H9 (cell line): ENCODE measurements at regions not wholly inside any gene's neighbourhood (a gene's known extent, or its start where the extent isn't known, plus 50 kb on each side); places are given as distances from the start of the nearest gene placed in this dataset.

ENCODE experiments used
- DNase-seq: peaks from one replicate; pipeline ENCODE4 v3.0.0-alpha.2; 2017
- H2AFZ ChIP-seq: one replicate; pipeline ENCODE4 v1.6.1; 2013; ENCODE audit warnings: mild to moderate bottlenecking, low read length, control low read depth, moderate library complexity
- H2AK5ac ChIP-seq: 2 replicates; pipeline ENCODE4 v1.6.1; 2013; ENCODE audit warnings: low read length, control low read depth, mixed read lengths; ENCODE audit not compliant: insufficient read length
- H2BK120ac ChIP-seq: one replicate; pipeline ENCODE4 v1.6.1; 2013; ENCODE audit warnings: low read depth, mild to moderate bottlenecking, low read length, control low read depth, inconsistent platforms; ENCODE audit not compliant: poor library complexity, severe bottlenecking
- H2BK12ac ChIP-seq: 2 replicates; pipeline ENCODE4 v1.6.1; 2013; ENCODE audit warnings: low read length, control low read depth, mixed read lengths, low read depth; ENCODE audit not compliant: insufficient read length
- H2BK15ac ChIP-seq: 2 replicates; pipeline ENCODE4 v1.6.1; 2013; ENCODE audit warnings: low read depth, low read length, control low read depth
- H2BK20ac ChIP-seq: one replicate; pipeline ENCODE4 v1.6.1; 2013; ENCODE audit warnings: low read depth, mild to moderate bottlenecking, low read length, control low read depth, inconsistent platforms; ENCODE audit not compliant: poor library complexity, severe bottlenecking
- H2BK5ac ChIP-seq: 2 replicates; pipeline ENCODE4 v1.6.1; 2013; ENCODE audit warnings: low read length, control low read depth, mixed read lengths; ENCODE audit not compliant: insufficient read length
- H3K14ac ChIP-seq: 2 replicates; pipeline ENCODE4 v1.6.1; 2013; ENCODE audit warnings: low read length, control low read depth; ENCODE audit not compliant: insufficient read depth
- H3K18ac ChIP-seq: 2 replicates; pipeline ENCODE4 v1.6.1; 2013; ENCODE audit warnings: low read depth, mild to moderate bottlenecking, mixed read lengths, low read length, control low read depth; ENCODE audit not compliant: insufficient read length
- H3K23ac ChIP-seq: 2 replicates; pipeline ENCODE4 v1.6.1; 2013; ENCODE audit warnings: low read length, control low read depth, mixed read lengths, low read depth; ENCODE audit not compliant: insufficient read length
- H3K23me2 ChIP-seq: 2 replicates; pipeline ENCODE4 v1.6.1; 2013; ENCODE audit warnings: low read depth, mild to moderate bottlenecking, mixed read lengths, low read length, control low read depth; ENCODE audit not compliant: insufficient read length, poor library complexity, severe bottlenecking
- H3K27ac ChIP-seq: 2 replicates; pipeline ENCODE4 v1.5.1; 2013; ENCODE audit warnings: low read length, control low read depth, mixed read lengths, low read depth; ENCODE audit not compliant: insufficient read length
- H3K27me3 ChIP-seq: 2 replicates; pipeline ENCODE4 v1.6.1; 2013; ENCODE audit warnings: low read length, control low read depth, inconsistent platforms; ENCODE audit not compliant: insufficient read depth
- H3K4ac ChIP-seq: 2 replicates; pipeline ENCODE4 v1.6.1; 2013; ENCODE audit warnings: low read depth, mild to moderate bottlenecking, control low read depth, inconsistent platforms, low read length, moderate library complexity
- H3K4me1 ChIP-seq: 2 replicates; pipeline ENCODE4 v1.6.1; 2013; ENCODE audit warnings: low read length, control low read depth, inconsistent platforms; ENCODE audit not compliant: insufficient read depth
- H3K4me2 ChIP-seq: 2 replicates; pipeline ENCODE4 v1.6.1; 2013; ENCODE audit warnings: low read length, control low read depth, mixed read lengths; ENCODE audit not compliant: insufficient read length, insufficient read depth
- H3K56ac ChIP-seq: 2 replicates; pipeline ENCODE4 v1.6.1; 2013; ENCODE audit warnings: low read depth, mild to moderate bottlenecking, mixed read lengths, low read length, control low read depth; ENCODE audit not compliant: insufficient read length
- H3K79me1 ChIP-seq: 2 replicates; pipeline ENCODE4 v1.6.1; 2013; ENCODE audit warnings: low read depth, mild to moderate bottlenecking, moderate library complexity, low read length, control low read depth, inconsistent platforms; ENCODE audit not compliant: insufficient read depth, poor library complexity, severe bottlenecking
- H3K79me2 ChIP-seq: 2 replicates; pipeline ENCODE4 v1.6.1; 2013; ENCODE audit warnings: low read length, control low read depth, inconsistent platforms; ENCODE audit not compliant: insufficient read depth
- H3K9ac ChIP-seq: 2 replicates; pipeline ENCODE4 v1.6.1; 2013; ENCODE audit warnings: low read length, control low read depth, mixed read lengths; ENCODE audit not compliant: insufficient read length; ENCODE audit errors: extremely low read depth
- H3K9me3 ChIP-seq: one replicate; pipeline ENCODE4 v1.6.1; 2013; ENCODE audit warnings: low read depth, low read length, inconsistent platforms; ENCODE audit not compliant: control insufficient read depth
- H3T11ph ChIP-seq: one replicate; pipeline ENCODE4 v1.6.1; 2013; ENCODE audit warnings: mild to moderate bottlenecking, low read length, control low read depth, inconsistent platforms
- H4K20me1 ChIP-seq: one replicate; pipeline ENCODE4 v1.6.1; 2013; ENCODE audit not compliant: control insufficient read depth, insufficient read length, insufficient read depth
- H4K5ac ChIP-seq: 2 replicates; pipeline ENCODE4 v1.6.1; 2013; ENCODE audit warnings: low read depth, mild to moderate bottlenecking, mixed read lengths, low read length, control low read depth; ENCODE audit not compliant: insufficient read length
- H4K8ac ChIP-seq: replicated peaks from 2 replicates; pipeline ENCODE4 v1.6.1; 2013; ENCODE audit warnings: low read length, control low read depth, mixed read lengths, low read depth; ENCODE audit not compliant: insufficient read length
- H4K91ac ChIP-seq: 2 replicates; pipeline ENCODE4 v1.6.1; 2013; ENCODE audit warnings: low read depth, mild to moderate bottlenecking, moderate library complexity, mixed read lengths, low read length, control low read depth; ENCODE audit not compliant: insufficient read length
- H3K27ac Mint-ChIP-seq, 3 experiments: 2 replicates in 2 of 3; 3 replicates in 1 of 3; pipeline ENCODE4 v1.8.0; 2020 to 2021; ENCODE audit warnings: mixed read lengths in 3 of 3, mild to moderate bottlenecking in 1 of 3, moderate library complexity in 1 of 3
- H3K27me3 Mint-ChIP-seq: 2 replicates; pipeline ENCODE4 v1.8.0; 2021; ENCODE audit warnings: low read depth, mild to moderate bottlenecking, moderate library complexity, mixed read lengths
- H3K36me3 Mint-ChIP-seq, 3 experiments: 2 replicates in 2 of 3; 3 replicates in 1 of 3; pipeline ENCODE4 v1.8.0; 2020 to 2021; ENCODE audit warnings: low read depth in 3 of 3, mixed read lengths in 3 of 3; ENCODE audit not compliant: insufficient read depth in 1 of 3
- H3K4me1 Mint-ChIP-seq, 2 experiments: 2 replicates each; pipeline ENCODE4 v1.8.0; 2020; ENCODE audit warnings: mixed read lengths in 2 of 2
- H3K4me3 Mint-ChIP-seq, 2 experiments: 2 replicates in 1 of 2; 3 replicates in 1 of 2; pipeline ENCODE4 v1.8.0; 2020 to 2021; ENCODE audit warnings: mild to moderate bottlenecking in 2 of 2, mixed read lengths in 2 of 2, moderate library complexity in 1 of 2
- H3K9me3 Mint-ChIP-seq, 2 experiments: 2 replicates in 1 of 2; 3 replicates in 1 of 2; pipeline ENCODE4 v1.8.0; 2020; ENCODE audit warnings: mild to moderate bottlenecking in 2 of 2, mixed read lengths in 2 of 2, moderate library complexity in 1 of 2
- WGBS: extraction: QIAGEN DNeasy Blood & Tissue Kit; methylation state at CpG from one replicate; pipeline ENCODE4 v1.1.7; 2013; ENCODE audit warnings: missing lambda C conversion rate, low lambda C conversion rate, mixed read lengths; ENCODE audit not compliant: insufficient read length; ENCODE audit errors: extremely low coverage; 5-methylcytosine and 5-hydroxymethylcytosine counted together
- TF ChIP-seq, protein P1 (sequence below): fragments of 200-600 bp; sonication (generic); conservative IDR thresholded peaks from 3 replicates; pipeline ENCODE4 v1.8.0; 2021; ENCODE audit warnings: antibody characterized with exemption, mild to moderate bottlenecking

DNA sequence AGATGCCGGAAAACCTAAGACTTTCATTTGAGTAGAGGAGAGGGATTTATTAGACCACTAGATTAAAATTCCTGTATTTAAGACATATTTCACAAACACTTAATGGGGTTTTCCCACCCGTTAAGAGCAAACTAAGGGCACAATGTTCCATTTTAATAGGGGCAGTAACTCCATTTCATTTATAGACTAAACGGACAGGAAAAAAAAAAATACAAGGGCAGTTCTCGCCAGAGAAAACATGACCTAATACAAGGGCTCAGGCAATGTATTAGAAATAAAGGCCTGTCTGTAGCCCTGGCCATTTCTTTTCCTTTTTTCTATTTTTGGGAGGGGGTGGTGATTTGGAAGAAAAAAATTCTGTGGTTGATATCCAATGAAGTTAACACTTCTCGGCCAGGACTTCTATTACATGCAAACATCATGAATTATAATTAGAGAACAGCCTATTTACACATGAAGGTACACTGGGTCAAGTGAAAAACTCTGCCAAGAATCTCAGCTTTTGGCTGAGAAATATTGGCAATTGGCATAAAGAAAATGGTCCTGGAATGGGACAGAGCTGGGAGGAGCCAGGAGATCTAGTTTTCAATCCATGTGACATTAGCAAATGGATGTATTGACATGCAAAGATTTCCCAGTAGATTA, 641.1 kb upstream of the TBX3 start:
- TF ChIP-seq, protein P1, sequence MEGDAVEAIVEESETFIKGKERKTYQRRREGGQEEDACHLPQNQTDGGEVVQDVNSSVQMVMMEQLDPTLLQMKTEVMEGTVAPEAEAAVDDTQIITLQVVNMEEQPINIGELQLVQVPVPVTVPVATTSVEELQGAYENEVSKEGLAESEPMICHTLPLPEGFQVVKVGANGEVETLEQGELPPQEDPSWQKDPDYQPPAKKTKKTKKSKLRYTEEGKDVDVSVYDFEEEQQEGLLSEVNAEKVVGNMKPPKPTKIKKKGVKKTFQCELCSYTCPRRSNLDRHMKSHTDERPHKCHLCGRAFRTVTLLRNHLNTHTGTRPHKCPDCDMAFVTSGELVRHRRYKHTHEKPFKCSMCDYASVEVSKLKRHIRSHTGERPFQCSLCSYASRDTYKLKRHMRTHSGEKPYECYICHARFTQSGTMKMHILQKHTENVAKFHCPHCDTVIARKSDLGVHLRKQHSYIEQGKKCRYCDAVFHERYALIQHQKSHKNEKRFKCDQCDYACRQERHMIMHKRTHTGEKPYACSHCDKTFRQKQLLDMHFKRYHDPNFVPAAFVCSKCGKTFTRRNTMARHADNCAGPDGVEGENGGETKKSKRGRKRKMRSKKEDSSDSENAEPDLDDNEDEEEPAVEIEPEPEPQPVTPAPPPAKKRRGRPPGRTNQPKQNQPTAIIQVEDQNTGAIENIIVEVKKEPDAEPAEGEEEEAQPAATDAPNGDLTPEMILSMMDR: no peak
- no peak overlapping the region; a peak in 1 of 7 replicates for H3K27ac Mint-ChIP-seq

More for the DNA sequence above, 641.1 kb upstream of the TBX3 start:
- DNase-seq: no peak
- Histone ChIP-seq H4K8ac (no peak overlapping the region), H3K27ac (no peak overlapping the region), H4K20me1 (no peaks in the 10 kb centered on the region), H2BK120ac (no peak overlapping the region), H3K56ac (no peak overlapping the region), H3K18ac (no peak overlapping the region), H3K23me2 (no peaks in the 10 kb centered on the region), H2AFZ (no peak overlapping the region), H3K27me3 (no peaks in the 10 kb centered on the region), H3K79me1 (no peaks in the 10 kb centered on the region), H3K23ac (no peak overlapping the region), H3K14ac (no peak overlapping the region), H2BK12ac (no peak overlapping the region), H4K5ac (no peak overlapping the region), H3T11ph (no peak overlapping the region), H4K91ac (no peak overlapping the region), H2AK5ac (no peak overlapping the region), H2BK20ac (no peak overlapping the region), H3K4ac (no peak overlapping the region), H3K79me2 (no peaks in the 10 kb centered on the region), H3K9ac (no peak overlapping the region), H2BK5ac (no peak overlapping the region), H3K4me1 (no peaks in the 10 kb centered on the region), H3K9me3 (no peaks in the 10 kb centered on the region), H3K4me2 (no peak overlapping the region), H2BK15ac (no peak overlapping the region)
- no peaks in the 10 kb centered on the region for H3K9me3 Mint-ChIP-seq
- peaks cover 8% of the 10 kb centered on the region for H3K27me3 Mint-ChIP-seq
- peaks cover 0 to 4% of the 10 kb centered on the region in 2 experiments; a peak in 1 of 4 replicates for H3K4me1 Mint-ChIP-seq
- no peak overlapping the region for H3K4me3 Mint-ChIP-seq
- no peaks in the 10 kb centered on the region for H3K36me3 Mint-ChIP-seq
- WGBS: no CpG with 5 or more reads among the region's 5 CpGs
